Loucy (cell line): ENCODE measurements at regions not wholly inside any gene's neighbourhood (a gene's known extent, or its start where the extent isn't known, plus 50 kb on each side); places are given as distances from the start of the nearest gene placed in this dataset.

Experiments
- EZH2phosphoT487 ChIP-seq: fragments of 200-600 bp; IDR thresholded peaks from 2 replicates; pipeline ENCODE4 v1.6.1; 2018; ENCODE audit warnings: antibody characterized with exemption, mild to moderate bottlenecking, moderate library complexity, borderline replicate concordance
- TF ChIP-seq, protein P1 (sequence below): fragments of 200-600 bp; sonication (generic); conservative IDR thresholded peaks from 2 replicates; pipeline ENCODE4 v1.5.1; 2014; ENCODE audit warnings: mild to moderate bottlenecking, antibody characterized with exemption, low read length

DNA sequence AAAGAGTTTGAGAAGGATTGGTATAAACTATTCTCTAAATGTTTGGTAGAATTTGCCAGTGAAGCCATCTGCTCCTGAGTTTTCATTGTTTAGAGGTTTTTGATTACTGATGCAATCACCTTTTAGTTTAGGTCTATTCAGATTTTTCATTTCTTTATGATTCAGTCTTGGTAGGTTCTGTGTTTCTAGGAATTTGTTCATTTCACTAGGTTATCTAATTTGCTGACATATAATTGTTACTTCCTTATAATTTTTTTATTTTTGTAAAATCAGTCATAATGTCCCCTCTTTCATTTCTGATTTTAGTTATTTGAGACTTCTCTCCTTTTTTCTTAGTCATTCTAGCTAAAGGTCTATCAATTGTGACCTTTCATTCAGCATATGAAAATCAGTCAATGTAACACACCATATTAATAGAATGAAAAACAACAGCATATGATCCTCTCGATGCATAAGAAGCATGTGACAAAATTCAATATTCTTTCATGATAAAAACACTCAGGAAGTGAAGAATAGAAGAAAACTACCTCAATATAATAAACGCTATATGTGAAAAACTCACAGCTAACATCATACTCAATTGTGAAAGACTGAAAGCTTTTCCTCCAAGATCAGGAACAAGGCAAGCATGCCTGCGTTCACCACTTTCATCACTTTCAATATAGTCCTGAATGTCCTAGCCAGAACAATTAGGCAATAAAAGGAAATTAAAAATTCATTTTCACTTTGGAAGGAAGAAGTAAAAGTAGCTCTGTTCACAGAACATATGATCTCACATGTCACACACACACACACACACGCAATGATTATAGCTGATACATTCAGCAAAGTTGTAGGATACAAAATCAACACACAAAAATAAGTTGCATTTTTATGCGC is 149.1 kb downstream of the COG6 start:
- TF ChIP-seq, protein P1, sequence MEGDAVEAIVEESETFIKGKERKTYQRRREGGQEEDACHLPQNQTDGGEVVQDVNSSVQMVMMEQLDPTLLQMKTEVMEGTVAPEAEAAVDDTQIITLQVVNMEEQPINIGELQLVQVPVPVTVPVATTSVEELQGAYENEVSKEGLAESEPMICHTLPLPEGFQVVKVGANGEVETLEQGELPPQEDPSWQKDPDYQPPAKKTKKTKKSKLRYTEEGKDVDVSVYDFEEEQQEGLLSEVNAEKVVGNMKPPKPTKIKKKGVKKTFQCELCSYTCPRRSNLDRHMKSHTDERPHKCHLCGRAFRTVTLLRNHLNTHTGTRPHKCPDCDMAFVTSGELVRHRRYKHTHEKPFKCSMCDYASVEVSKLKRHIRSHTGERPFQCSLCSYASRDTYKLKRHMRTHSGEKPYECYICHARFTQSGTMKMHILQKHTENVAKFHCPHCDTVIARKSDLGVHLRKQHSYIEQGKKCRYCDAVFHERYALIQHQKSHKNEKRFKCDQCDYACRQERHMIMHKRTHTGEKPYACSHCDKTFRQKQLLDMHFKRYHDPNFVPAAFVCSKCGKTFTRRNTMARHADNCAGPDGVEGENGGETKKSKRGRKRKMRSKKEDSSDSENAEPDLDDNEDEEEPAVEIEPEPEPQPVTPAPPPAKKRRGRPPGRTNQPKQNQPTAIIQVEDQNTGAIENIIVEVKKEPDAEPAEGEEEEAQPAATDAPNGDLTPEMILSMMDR, result no peak
- TF ChIP-seq EZH2phosphoT487, result no peak
